Fibroblast of lung (primary cell): ENCODE measurements at regions not wholly inside any gene's neighbourhood (a gene's known extent, or its start where the extent isn't known, plus 50 kb on each side); places are given as distances from the start of the nearest gene placed in this dataset.

ENCODE experiments used
- DNase-seq, 2 donors: peaks; one replicate each; pipeline versions ENCODE4 v3.0.0 to v3.0.0-alpha.2; 2010; ENCODE audit warnings: low read depth in 2 of 2
- H2AFZ ChIP-seq: 2 replicates; pipeline ENCODE4 v1.5.1; 2012; ENCODE audit warnings: low read length, control low read depth, inconsistent platforms
- H3K27ac ChIP-seq: 2 replicates; pipeline ENCODE4 v1.5.1; 2011; ENCODE audit warnings: low read length, control low read depth; ENCODE audit not compliant: insufficient read depth
- H3K27me3 ChIP-seq: 2 replicates; pipeline ENCODE4 v1.5.1; 2011; ENCODE audit warnings: mild to moderate bottlenecking, low read length; ENCODE audit not compliant: control insufficient read depth, insufficient read depth
- H3K36me3 ChIP-seq: 2 replicates; pipeline ENCODE4 v1.5.1; 2011; ENCODE audit warnings: low read length; ENCODE audit not compliant: control insufficient read depth, insufficient read depth
- H3K4me1 ChIP-seq: 2 replicates; pipeline ENCODE4 v1.5.1; 2011; ENCODE audit warnings: low read length; ENCODE audit not compliant: control insufficient read depth, insufficient read depth; ENCODE audit errors: extremely low read depth
- H3K4me2 ChIP-seq: 2 replicates; pipeline ENCODE4 v1.5.1; 2011; ENCODE audit warnings: low read length, control low read depth; ENCODE audit not compliant: insufficient read depth; ENCODE audit errors: extremely low read depth
- H3K4me3 ChIP-seq, 4 experiments: fragments of 200-600 bp in 1 of 4; sonication (generic) in 1 of 4; replicated peaks in 1 of 4; 2 replicates each; pipeline ENCODE4 v1.5.1; 2011 to 2016; ENCODE audit warnings: low read length in 4 of 4, low read depth in 3 of 4, mild to moderate bottlenecking in 3 of 4, control low read depth in 2 of 4, inconsistent platforms in 1 of 4, mixed read lengths in 1 of 4; ENCODE audit not compliant: insufficient read depth in 1 of 4; ENCODE audit errors: control extremely low read depth in 1 of 4
- H3K79me2 ChIP-seq: 2 replicates; pipeline ENCODE4 v1.5.1; 2012; ENCODE audit warnings: mild to moderate bottlenecking, low read length, inconsistent platforms; ENCODE audit not compliant: control insufficient read depth, insufficient read depth
- H3K9ac ChIP-seq: 2 replicates; pipeline ENCODE4 v1.5.1; 2011; ENCODE audit warnings: mild to moderate bottlenecking, low read length, control low read depth; ENCODE audit not compliant: insufficient read depth
- H3K9me3 ChIP-seq: 2 replicates; pipeline ENCODE4 v1.5.1; 2012; ENCODE audit warnings: low read depth, low read length; ENCODE audit not compliant: control insufficient read depth, insufficient read depth
- H4K20me1 ChIP-seq: 2 replicates; pipeline ENCODE4 v1.5.1; 2011; ENCODE audit warnings: low read length; ENCODE audit not compliant: control insufficient read depth, insufficient read depth; ENCODE audit errors: extremely low read depth
- CTCF ChIP-seq, 2 donors: IDR thresholded peaks in 1 of 2; conservative IDR thresholded peaks in 1 of 2; 1 replicate in 1 of 2; 2 replicates in 1 of 2; pipeline ENCODE4 v1.5.1; 2011 to 2012; ENCODE audit warnings: low read length in 2 of 2, control low read depth in 1 of 2, inconsistent platforms in 1 of 2, low read depth in 1 of 2, mild to moderate bottlenecking in 1 of 2
- EZH2 ChIP-seq: IDR thresholded peaks from 2 replicates; pipeline ENCODE4 v1.5.1; 2012; ENCODE audit warnings: low read length, control low read depth, mild to moderate bottlenecking; ENCODE audit errors: missing control alignments

- Histone ChIP-seq H3K9me3 (no peaks in the 10 kb centered on the region), H3K4me1 (no peaks in the 10 kb centered on the region), H3K79me2 (no peaks in the 10 kb centered on the region), H3K4me3 (no peak overlapping the region), H3K9ac (no peak overlapping the region), H2AFZ (no peak overlapping the region), H3K4me2 (no peak overlapping the region), H3K27me3 (no peaks in the 10 kb centered on the region), H4K20me1 (no peaks in the 10 kb centered on the region), H3K36me3 (no peaks in the 10 kb centered on the region), H3K27ac (no peak overlapping the region)
- TF ChIP-seq CTCF (conservative IDR thresholded peaks at IDR 0.05 in 1 of 2, IDR thresholded peaks at IDR 0.05 in 1 of 2; ENCODE audit: low read depth in 1 of 2, low read length in 2 of 2) (no peak), EZH2 (no peak)
- DNase-seq: no peak
Measured at GRCh38 chrX:93419642-93420041, 253.7 kb downstream of the NAP1L3 start.

- Histone ChIP-seq H2AFZ (no peak overlapping the region), H4K20me1 (no peaks in the 10 kb centered on the region), H3K4me1 (no peaks in the 10 kb centered on the region), H3K27me3 (no peaks in the 10 kb centered on the region), H3K36me3 (no peaks in the 10 kb centered on the region), H3K9me3 (no peaks in the 10 kb centered on the region), H3K9ac (no peak overlapping the region), H3K4me2 (no peak overlapping the region), H3K79me2 (no peaks in the 10 kb centered on the region), H3K4me3 (no peak overlapping the region), H3K27ac (no peak overlapping the region)
- no peak for DNase-seq
- no peak for TF ChIP-seq EZH2
- TF ChIP-seq CTCF (conservative IDR thresholded peaks at IDR 0.05 in 1 of 2, IDR thresholded peaks at IDR 0.05 in 1 of 2; ENCODE audit: low read depth in 1 of 2, low read length in 2 of 2): no peak
Measured at GRCh38 chrX:93404121-93404520, 269.3 kb downstream of the NAP1L3 start.

- TF ChIP-seq EZH2 (no peak), CTCF (conservative IDR thresholded peaks at IDR 0.05 in 1 of 2, IDR thresholded peaks at IDR 0.05 in 1 of 2; ENCODE audit: low read depth in 1 of 2, low read length in 2 of 2) (no peak)
- no peaks in the 10 kb centered on the region for H4K20me1 ChIP-seq
- no peaks in the 10 kb centered on the region for H3K79me2 ChIP-seq
- no peak overlapping the region for H3K4me3 ChIP-seq
- no peak overlapping the region for H2AFZ ChIP-seq
- no peaks in the 10 kb centered on the region for H3K4me1 ChIP-seq
- DNase-seq: no peak
- no peak overlapping the region for H3K4me2 ChIP-seq
- no peak overlapping the region for H3K27ac ChIP-seq
- no peaks in the 10 kb centered on the region for H3K27me3 ChIP-seq
- no peak overlapping the region for H3K9ac ChIP-seq
- H3K36me3 ChIP-seq: no peaks in the 10 kb centered on the region
- no peaks in the 10 kb centered on the region for H3K9me3 ChIP-seq
Measured at GRCh38 chrX:93354651-93355050, 318.7 kb downstream of the NAP1L3 start.
